HepG2 (cell line): ENCODE measurements at regions not wholly inside any gene's neighbourhood (a gene's known extent, or its start where the extent isn't known, plus 50 kb on each side); places are given as distances from the start of the nearest gene placed in this dataset.

Experiments
- ATAC-seq: fragments of 200-7000 bp; cut with Tn5 transposase; 3 replicates; pipeline ENCODE4 v1.9.1; 2020; ENCODE audit warnings: mild to moderate bottlenecking, moderate library complexity
- BruUV-seq: library from RNA; stranded (reverse); fragments of 400-500 nt; replicated peaks from 2 replicates; lab custom pipeline; 2021; lab: Mats Ljungman, UMichigan
- CTCF ChIA-PET: fragments of 300-600 bp; formaldehyde crosslinking; extraction: SDS; loops from one replicate; lab custom pipeline; 2021; ENCODE audit warnings: low total read pairs, inconsistent platforms, low intra/inter-chr PET ratio; lab: Yijun Ruan, JAX
- POLR2A ChIA-PET: fragments of 350-600 bp; sonication (Branson Sonifier 250); formaldehyde crosslinking; loops from one replicate; lab custom pipeline; 2020; ENCODE audit warnings: antibody characterized with exemption, inconsistent platforms; lab: Yijun Ruan, JAX
- DNase-seq: peaks from one replicate; pipeline ENCODE4 v3.0.0-alpha.2; 2015; ENCODE audit warnings: low spot score
- FAIRE-seq: peaks from 3 replicates; lab custom pipeline; 2011; peaks lifted over from hg19 to GRCh38; lab: Jason Lieb, UNC
- H2AFZ ChIP-seq: one replicate; pipeline ENCODE4 v1.6.1; 2011; ENCODE audit warnings: low read length, inconsistent platforms
- H3K27ac ChIP-seq: fragments of 300-600 bp; 3 replicates; pipeline ENCODE4 v1.8.0; 2011; ENCODE audit warnings: mixed run types, mild to moderate bottlenecking, mixed read lengths, low read length, inconsistent platforms; ENCODE audit not compliant: insufficient read depth; ENCODE audit errors: extremely low read length
- H3K27me3 ChIP-seq, 2 experiments: fragments of 200-600 bp in 1 of 2; 2 replicates in 1 of 2; 3 replicates in 1 of 2; pipeline versions ENCODE4 v1.6.0 to v1.8.0; 2011; ENCODE audit warnings: low read length in 2 of 2, mild to moderate bottlenecking in 2 of 2, moderate library complexity in 2 of 2, inconsistent platforms in 1 of 2; ENCODE audit not compliant: insufficient read depth in 2 of 2, control insufficient read depth in 1 of 2
- H3K36me3 ChIP-seq, 2 experiments: fragments of 200-600 bp in 1 of 2; replicated peaks in 1 of 2; 2 replicates in 1 of 2; 3 replicates in 1 of 2; pipeline versions ENCODE4 v1.5.1 to v1.8.0; 2011; ENCODE audit warnings: low read length in 2 of 2, inconsistent platforms in 1 of 2; ENCODE audit not compliant: insufficient read depth in 2 of 2, control insufficient read depth in 1 of 2
- H3K4me1 ChIP-seq: 2 replicates; pipeline ENCODE4 v1.5.1; 2012; ENCODE audit warnings: low read length, inconsistent platforms; ENCODE audit not compliant: insufficient read depth
- H3K4me2 ChIP-seq: 2 replicates; pipeline ENCODE4 v1.6.0; 2011; ENCODE audit warnings: low read depth, low read length, inconsistent platforms
- H3K4me3 ChIP-seq, 3 experiments: fragments of 200-600 bp in 1 of 3; sonication (generic), shearing (Covaris generic) in 1 of 3; replicated peaks in 1 of 3; 2 replicates each; pipeline ENCODE4 v1.5.1; 2011 to 2016; ENCODE audit warnings: low read length in 3 of 3, inconsistent platforms in 2 of 3, low read depth in 2 of 3, mild to moderate bottlenecking in 2 of 3, control low read depth in 1 of 3, mixed read lengths in 1 of 3; ENCODE audit not compliant: insufficient read depth in 1 of 3
- H3K79me2 ChIP-seq: one replicate; pipeline ENCODE4 v1.6.1; 2011; ENCODE audit warnings: low read length, inconsistent platforms; ENCODE audit not compliant: insufficient read depth
- H3K9ac ChIP-seq: 2 replicates; pipeline ENCODE4 v1.6.0; 2011; ENCODE audit warnings: mild to moderate bottlenecking, low read depth, low read length, inconsistent platforms; ENCODE audit not compliant: insufficient read depth
- H3K9me3 ChIP-seq: 2 replicates; pipeline ENCODE4 v1.5.1; 2012; ENCODE audit warnings: mild to moderate bottlenecking, low read length
- H4K20me1 ChIP-seq: 2 replicates; pipeline ENCODE4 v1.6.0; 2011; ENCODE audit warnings: inconsistent platforms, mild to moderate bottlenecking, low read length, moderate library complexity; ENCODE audit not compliant: insufficient read depth
- CC2D1A ChIP-seq: sonication (generic); formaldehyde crosslinking; IDR thresholded peaks from 2 replicates; pipeline ENCODE4 v1.8.1; 2023; ENCODE audit warnings: mild to moderate bottlenecking, missing genetic modification reagents
- EHMT2 ChIP-seq: fragments of 200-600 bp; sonication (generic); IDR thresholded peaks from 2 replicates; pipeline ENCODE4 v1.7.0; 2017; ENCODE audit warnings: antibody characterized with exemption, low read depth, low read length, borderline replicate concordance
- FUBP1 ChIP-seq: sonication (generic); formaldehyde crosslinking; IDR thresholded peaks from 2 replicates; pipeline ENCODE4 v1.5.1; 2020; ENCODE audit warnings: missing genetic modification reagents, mild to moderate bottlenecking, borderline replicate concordance
- HMG20A ChIP-seq: IDR thresholded peaks from 2 replicates; pipeline ENCODE4 v1.6.1; 2016; ENCODE audit warnings: borderline replicate concordance
- MAFF ChIP-seq: IDR thresholded peaks from 2 replicates; pipeline ENCODE4 v1.6.1; 2011; ENCODE audit warnings: low read depth, low read length, improper control_type of control experiment
- MEIS1 ChIP-seq: sonication (generic); formaldehyde crosslinking; IDR thresholded peaks from 2 replicates; pipeline ENCODE4 v1.9.0; 2021; ENCODE audit warnings: mild to moderate bottlenecking, missing genetic modification reagents, moderate library complexity, borderline replicate concordance
- NCOA1 ChIP-seq: sonication (generic); formaldehyde crosslinking; IDR thresholded peaks from 2 replicates; pipeline ENCODE4 v1.9.0; 2021; ENCODE audit warnings: missing genetic modification reagents
- PLRG1 ChIP-seq: fragments of 450-650 bp; conservative IDR thresholded peaks from 2 replicates; pipeline ENCODE4 v1.6.1; 2016
- SRSF1 ChIP-seq: fragments of 200-400 bp; formaldehyde crosslinking; optimal IDR thresholded peaks from 2 replicates; pipeline ENCODE3; 2017; ENCODE audit warnings: mild to moderate bottlenecking, low read depth, low read length, moderate library complexity
- SRSF4 ChIP-seq: fragments of 200-400 bp; formaldehyde crosslinking; IDR thresholded peaks from one replicate; pipeline ENCODE4 v1.6.1; 2018; ENCODE audit warnings: mild to moderate bottlenecking, low read depth, low read length, moderate library complexity; ENCODE audit not compliant: poor library complexity, severe bottlenecking
- ZMYM4 ChIP-seq: sonication (generic); formaldehyde crosslinking; IDR thresholded peaks from 2 replicates; pipeline ENCODE4 v1.8.1; 2023; ENCODE audit warnings: mild to moderate bottlenecking, missing genetic modification reagents
- ZNF101 ChIP-seq: sonication (generic); formaldehyde crosslinking; IDR thresholded peaks from 2 replicates; pipeline ENCODE4 v1.4.0; 2020; ENCODE audit warnings: mild to moderate bottlenecking, low read depth, missing genetic modification reagents, borderline replicate concordance
- ZNF3 ChIP-seq: IDR thresholded peaks from 2 replicates; pipeline ENCODE4 v1.7.0; 2017; ENCODE audit warnings: inconsistent platforms
- ZNF318 ChIP-seq: sonication (generic); formaldehyde crosslinking; IDR thresholded peaks from 2 replicates; pipeline ENCODE4 v1.4.0; 2020; ENCODE audit warnings: mild to moderate bottlenecking, missing genetic modification reagents
- WGBS: methylation state at CpG from one replicate; pipeline ENCODE4 v1.1.6; 2017; ENCODE audit warnings: low lambda C conversion rate; 5-methylcytosine and 5-hydroxymethylcytosine counted together
- in situ Hi-C: cut with HindIII; loops from 2 replicates; pipeline ENCODE4 v1.10.0; 2017; ENCODE audit warnings: low pct_unique_long_range_greater_than_20kb; ENCODE audit not compliant: extremely low pct_ligation_motif_present
- intact Hi-C: fragments of 100-400 bp; cut with micrococcal nuclease; formaldehyde crosslinking; loops from one replicate; pipeline ENCODE4 v1.10.0; 2022; ENCODE audit not compliant: unreplicated experiment
- TF ChIP-seq, protein P1 (sequence below): sonication (generic); formaldehyde crosslinking; IDR thresholded peaks from 2 replicates; pipeline ENCODE4 v1.4.0; 2020; ENCODE audit warnings: low read depth, mild to moderate bottlenecking, missing genetic modification reagents

DNA sequence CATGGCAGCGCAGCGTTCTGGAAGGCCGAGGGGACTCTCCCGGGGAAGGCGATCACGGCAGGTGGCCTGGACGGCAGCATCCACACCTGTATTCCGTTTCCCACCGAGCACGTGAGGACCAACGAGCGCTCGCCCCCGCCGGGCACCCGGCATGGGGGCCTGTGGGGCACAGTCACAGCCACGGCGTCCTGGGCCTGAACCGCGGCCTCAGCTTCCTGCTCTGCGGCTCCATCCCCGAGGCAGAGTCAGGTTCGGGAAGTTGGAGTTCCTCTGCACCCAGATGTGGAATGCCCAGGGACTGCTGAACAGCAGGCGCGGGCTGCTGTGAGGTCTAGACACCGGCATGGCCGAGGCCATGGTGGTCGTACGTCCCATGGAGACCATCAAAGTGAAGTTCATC, 1713.9 kb downstream of the TP53TG3F start:
- no peaks in the 10 kb centered on the region for H3K79me2 ChIP-seq
- in situ Hi-C loops (no loop called here), intact Hi-C loops (no loop called here)
- BruUV-seq, result no TSS peak
- ATAC-seq (no peak), DNase-seq (no peak), FAIRE-seq (no peak)
- no peaks in the 10 kb centered on the region for H3K4me1 ChIP-seq
- H3K9me3 ChIP-seq, result peaks cover 77% of the 10 kb centered on the region
- WGBS, result 68% methylated on average over 12 of the region's 29 CpGs
- no peak overlapping the region for H3K4me2 ChIP-seq
- no peak overlapping the region for H2AFZ ChIP-seq
- ChIA-PET POLR2A (no interaction called here), CTCF (no interaction called here)
- H3K27ac ChIP-seq, result no peak overlapping the region
- no peak for TF ChIP-seq ZNF318
- no peak for TF ChIP-seq SRSF4
- no peak for TF ChIP-seq ZNF101 (CRISPR knock-in tag)
- no peak for TF ChIP-seq ZNF3 (CRISPR knock-in tag)
- TF ChIP-seq NCOA1 (CRISPR knock-in tag), result no peak
- no peak for TF ChIP-seq EHMT2
- no peak for TF ChIP-seq HMG20A (CRISPR knock-in tag)
- TF ChIP-seq FUBP1 (CRISPR knock-in tag), result no peak
- no peak for TF ChIP-seq SRSF1
- TF ChIP-seq PLRG1, result no peak
- TF ChIP-seq ZMYM4, result no peak
- no peak for TF ChIP-seq CC2D1A (CRISPR knock-in tag)
- TF ChIP-seq, protein P1, sequence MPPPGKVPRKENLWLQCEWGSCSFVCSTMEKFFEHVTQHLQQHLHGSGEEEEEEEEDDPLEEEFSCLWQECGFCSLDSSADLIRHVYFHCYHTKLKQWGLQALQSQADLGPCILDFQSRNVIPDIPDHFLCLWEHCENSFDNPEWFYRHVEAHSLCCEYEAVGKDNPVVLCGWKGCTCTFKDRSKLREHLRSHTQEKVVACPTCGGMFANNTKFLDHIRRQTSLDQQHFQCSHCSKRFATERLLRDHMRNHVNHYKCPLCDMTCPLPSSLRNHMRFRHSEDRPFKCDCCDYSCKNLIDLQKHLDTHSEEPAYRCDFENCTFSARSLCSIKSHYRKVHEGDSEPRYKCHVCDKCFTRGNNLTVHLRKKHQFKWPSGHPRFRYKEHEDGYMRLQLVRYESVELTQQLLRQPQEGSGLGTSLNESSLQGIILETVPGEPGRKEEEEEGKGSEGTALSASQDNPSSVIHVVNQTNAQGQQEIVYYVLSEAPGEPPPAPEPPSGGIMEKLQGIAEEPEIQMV, result no peak
- no peak for TF ChIP-seq MEIS1
- TF ChIP-seq MAFF, result no peak
- no peaks in the 10 kb centered on the region for H3K36me3 ChIP-seq
- H3K27me3 ChIP-seq, result no peaks in the 10 kb centered on the region
- no peak overlapping the region for H3K4me3 ChIP-seq
- H4K20me1 ChIP-seq, result no peaks in the 10 kb centered on the region
- no peak overlapping the region for H3K9ac ChIP-seq
